NT2/D1 (cell line): ENCODE measurements at regions not wholly inside any gene's neighbourhood (a gene's known extent, or its start where the extent isn't known, plus 50 kb on each side); places are given as distances from the start of the nearest gene placed in this dataset.

Experiments
- DNase-seq: peaks from one replicate; pipeline ENCODE4 v3.0.0-alpha.2; 2011; ENCODE audit warnings: low read depth, low spot score
- H3K27me3 ChIP-seq: 2 replicates; pipeline ENCODE4 v1.6.0; 2011; ENCODE audit warnings: mild to moderate bottlenecking; ENCODE audit not compliant: insufficient read length, insufficient read depth
- H3K36me3 ChIP-seq: 2 replicates; pipeline ENCODE4 v1.6.1; 2011; ENCODE audit warnings: mild to moderate bottlenecking, low read length, mixed read lengths; ENCODE audit not compliant: insufficient read depth, insufficient read length
- H3K4me1 ChIP-seq: 2 replicates; pipeline ENCODE4 v1.5.1; 2011; ENCODE audit not compliant: insufficient read depth, insufficient read length
- H3K4me3 ChIP-seq: 2 replicates; pipeline ENCODE4 v1.5.1; 2011; ENCODE audit warnings: low read depth; ENCODE audit not compliant: insufficient read length
- H3K9ac ChIP-seq: 2 replicates; pipeline ENCODE4 v1.6.0; 2011; ENCODE audit warnings: low read depth; ENCODE audit not compliant: insufficient read length
- H3K9me3 ChIP-seq: 2 replicates; pipeline ENCODE4 v1.5.1; 2011; ENCODE audit warnings: mild to moderate bottlenecking, low read length; ENCODE audit not compliant: insufficient read depth
- SUZ12 ChIP-seq: IDR thresholded peaks from 2 replicates; pipeline ENCODE4 v1.6.1; 2011; ENCODE audit not compliant: insufficient read length, insufficient read depth; ENCODE audit errors: extremely low read depth
- YY1 ChIP-seq: IDR thresholded peaks from 2 replicates; pipeline ENCODE4 v1.6.1; 2011; ENCODE audit not compliant: insufficient read length, insufficient read depth
- ZNF274 ChIP-seq: IDR thresholded peaks from 2 replicates; pipeline ENCODE4 v1.6.1; 2011; ENCODE audit warnings: mild to moderate bottlenecking, low read depth, low read length

DNA sequence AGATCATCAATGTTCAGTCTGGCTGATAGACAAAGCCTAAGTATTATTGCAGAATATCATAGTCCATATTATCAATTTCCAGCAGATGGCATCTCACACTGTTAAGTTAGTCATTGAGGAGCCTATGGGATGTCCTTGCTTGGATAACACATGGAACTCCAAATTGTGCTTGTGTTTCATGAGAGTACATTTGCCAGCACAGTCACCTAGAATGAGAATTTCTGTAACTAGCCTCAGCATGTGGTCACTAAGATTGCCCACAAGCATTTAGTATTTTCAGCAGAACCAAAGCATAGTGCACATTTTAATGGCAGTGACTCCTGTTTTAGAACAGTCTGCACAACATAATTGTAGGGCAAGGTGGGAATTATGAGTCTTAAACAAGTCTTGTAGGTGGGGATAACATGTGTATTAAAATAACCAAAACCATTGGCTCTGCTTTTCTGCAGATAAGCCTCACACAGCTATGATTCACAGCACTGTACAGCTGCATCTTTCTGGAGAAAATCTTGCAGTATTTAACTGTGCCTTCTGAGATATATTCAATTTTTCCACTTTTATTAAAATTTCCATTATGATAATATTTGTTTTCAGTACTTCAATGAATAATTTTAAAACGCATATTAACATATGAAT lies 882.8 kb upstream of the SOX9 start:
- no peaks in the 10 kb centered on the region for H3K9me3 ChIP-seq
- H3K27me3 ChIP-seq, result no peaks in the 10 kb centered on the region
- no peak overlapping the region for H3K4me3 ChIP-seq
- H3K4me1 ChIP-seq, result no peaks in the 10 kb centered on the region
- no peak for DNase-seq
- no peak overlapping the region for H3K9ac ChIP-seq
- no peak for TF ChIP-seq ZNF274
- TF ChIP-seq SUZ12, result no peak
- TF ChIP-seq YY1, result no peak
- H3K36me3 ChIP-seq, result no peaks in the 10 kb centered on the region

DNA sequence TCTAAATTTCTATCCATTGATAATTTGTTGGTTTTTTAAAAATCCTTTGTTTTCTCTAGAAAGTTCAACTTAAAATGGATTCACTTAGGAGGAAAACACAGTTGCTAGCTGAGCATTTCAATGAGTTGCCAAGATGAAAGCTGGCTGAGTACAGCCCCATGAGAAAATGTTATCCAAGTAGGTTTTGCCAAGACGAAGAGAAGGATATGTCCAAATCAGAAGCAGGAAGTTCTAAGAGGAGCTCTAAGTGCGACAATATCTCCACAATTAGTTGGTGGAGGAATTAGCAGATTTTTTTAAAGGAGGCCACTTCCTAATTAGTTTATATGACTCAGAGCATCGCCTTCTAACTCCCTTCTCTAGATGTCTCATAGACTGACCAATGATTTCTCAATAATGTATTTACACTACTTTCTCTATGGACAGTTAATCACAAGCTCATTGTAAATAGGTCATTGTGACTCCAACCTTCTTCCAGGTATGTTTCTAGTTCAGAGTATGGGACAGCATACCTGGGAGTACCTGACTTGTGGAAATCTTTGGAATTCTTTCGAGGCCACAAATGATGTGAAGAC lies 873.3 kb upstream of the SOX9 start:
- Histone ChIP-seq H3K9me3 (no peaks in the 10 kb centered on the region), H3K36me3 (no peaks in the 10 kb centered on the region), H3K4me3 (no peak overlapping the region), H3K9ac (no peak overlapping the region), H3K27me3 (no peaks in the 10 kb centered on the region), H3K4me1 (no peaks in the 10 kb centered on the region)
- TF ChIP-seq YY1 (no peak), ZNF274 (no peak), SUZ12 (no peak)
- no peak for DNase-seq

DNA sequence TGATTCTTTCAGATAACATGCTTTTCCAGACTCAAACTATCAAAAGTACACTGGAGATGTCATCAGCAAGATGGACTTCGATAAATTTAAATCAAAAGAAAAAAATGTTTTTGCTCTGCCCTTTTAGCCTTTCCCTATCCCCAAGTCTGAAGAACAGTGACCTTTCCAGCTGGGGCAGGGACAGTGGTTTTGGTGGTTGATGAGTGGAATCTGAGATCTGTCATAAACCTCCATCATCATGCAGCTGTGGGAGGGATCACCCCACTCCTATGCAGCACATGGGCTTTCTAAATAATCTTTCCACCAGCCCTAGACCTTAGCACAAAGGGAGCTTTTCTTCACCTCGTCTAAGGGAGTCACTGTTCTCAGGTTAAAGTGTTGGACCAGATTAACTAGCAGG lies 869.5 kb upstream of the SOX9 start:
- Histone ChIP-seq H3K9me3 (no peaks in the 10 kb centered on the region), H3K36me3 (no peaks in the 10 kb centered on the region), H3K4me1 (no peaks in the 10 kb centered on the region), H3K9ac (no peak overlapping the region), H3K4me3 (no peak overlapping the region), H3K27me3 (no peaks in the 10 kb centered on the region)
- TF ChIP-seq YY1, result no peak
- no peak for TF ChIP-seq ZNF274
- no peak for TF ChIP-seq SUZ12
- DNase-seq, result no peak

DNA sequence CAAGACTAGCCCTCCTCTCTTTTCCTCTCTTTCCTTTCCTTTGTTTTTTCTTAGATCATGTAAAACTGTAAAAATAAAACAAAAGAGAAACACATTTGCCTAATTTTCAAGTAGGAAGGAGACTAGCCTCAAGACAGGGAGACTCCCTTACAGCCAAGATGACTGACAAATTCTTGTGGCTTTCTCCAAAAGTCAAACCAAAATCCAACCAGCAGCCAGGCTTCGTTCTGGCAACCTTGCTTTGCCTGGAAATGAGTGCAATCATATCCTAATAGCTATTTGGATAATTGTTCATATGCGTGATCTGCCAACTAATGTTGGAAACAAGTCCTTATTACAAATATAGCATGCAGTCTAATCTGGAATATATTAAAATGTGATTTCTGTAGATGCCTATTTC lies 868.9 kb upstream of the SOX9 start:
- no peak for DNase-seq
- TF ChIP-seq ZNF274, result no peak
- TF ChIP-seq YY1, result no peak
- no peak for TF ChIP-seq SUZ12
- no peaks in the 10 kb centered on the region for H3K9me3 ChIP-seq
- H3K27me3 ChIP-seq, result no peaks in the 10 kb centered on the region
- H3K4me1 ChIP-seq, result no peaks in the 10 kb centered on the region
- H3K36me3 ChIP-seq, result no peaks in the 10 kb centered on the region
- no peak overlapping the region for H3K9ac ChIP-seq
- H3K4me3 ChIP-seq, result no peak overlapping the region

DNA sequence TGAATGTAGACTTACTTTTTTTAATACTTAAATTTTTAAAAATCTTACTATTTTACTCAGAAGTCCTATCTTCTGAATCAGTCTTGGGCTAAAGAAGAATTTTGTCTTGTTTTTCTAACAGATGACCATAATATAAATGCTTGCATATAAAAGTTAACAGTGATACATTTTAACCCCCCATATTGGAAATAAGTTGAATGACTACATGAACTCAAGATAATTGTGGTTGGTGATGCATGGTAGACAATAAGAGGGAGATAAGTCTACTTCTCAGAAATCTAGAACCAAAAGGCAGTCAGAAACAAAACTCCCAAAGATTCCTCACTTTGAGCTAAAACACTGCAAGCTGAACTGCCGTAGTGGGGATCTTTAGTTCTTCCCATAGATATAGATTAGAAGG lies 868.4 kb upstream of the SOX9 start:
- Histone ChIP-seq H3K4me1 (no peaks in the 10 kb centered on the region), H3K36me3 (no peaks in the 10 kb centered on the region), H3K4me3 (no peak overlapping the region), H3K27me3 (no peaks in the 10 kb centered on the region), H3K9ac (no peak overlapping the region), H3K9me3 (no peaks in the 10 kb centered on the region)
- TF ChIP-seq YY1 (no peak), ZNF274 (no peak), SUZ12 (no peak)
- DNase-seq, result no peak

DNA sequence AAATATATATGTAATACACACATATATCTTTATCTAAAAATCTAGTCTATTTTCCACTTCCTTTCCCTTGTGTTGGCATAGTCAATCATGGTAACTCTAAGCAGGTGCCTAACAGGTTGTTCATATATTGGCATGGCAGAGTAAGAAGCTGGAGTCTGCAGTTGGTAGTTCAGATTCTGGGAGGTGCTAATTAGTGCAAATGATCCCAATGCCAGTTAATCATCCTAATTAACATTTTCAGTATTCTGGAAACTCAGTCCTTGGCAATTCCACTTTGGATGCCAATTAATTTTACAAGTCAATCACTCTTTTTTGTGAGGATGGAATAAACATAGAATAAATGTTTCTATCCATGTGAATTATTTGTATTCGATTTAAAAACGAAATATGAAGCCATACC lies 863.7 kb upstream of the SOX9 start:
- no peak for DNase-seq

DNA sequence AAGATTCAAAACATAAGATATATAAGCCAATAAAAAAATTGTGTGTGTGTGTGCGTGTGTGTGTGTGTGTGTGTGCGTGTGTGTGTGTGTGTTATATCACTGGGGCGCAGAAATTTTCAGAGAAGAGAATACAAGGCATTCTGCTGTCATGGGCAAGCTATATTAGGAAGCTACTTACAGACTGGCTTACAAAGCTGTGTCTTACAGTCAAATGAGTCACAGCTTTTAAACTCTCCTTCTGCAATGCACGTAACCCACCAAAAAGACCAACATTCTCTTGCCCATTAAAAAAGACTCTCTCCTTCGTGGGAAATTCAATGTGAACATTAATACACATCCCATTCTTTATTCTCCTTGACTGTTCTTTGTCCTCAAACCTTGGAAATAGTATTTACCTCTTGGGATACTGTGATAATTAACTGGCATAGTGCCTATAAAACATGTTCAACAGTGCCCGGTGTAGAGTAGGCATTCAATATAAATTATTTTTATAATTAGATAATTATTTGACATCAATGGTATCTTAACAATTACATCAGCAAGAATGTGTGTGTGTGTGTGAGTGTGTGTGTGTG lies 860.4 kb upstream of the SOX9 start:
- no peak overlapping the region for H3K9ac ChIP-seq
- TF ChIP-seq YY1, result no peak
- TF ChIP-seq SUZ12, result no peak
- no peak for TF ChIP-seq ZNF274
- no peaks in the 10 kb centered on the region for H3K9me3 ChIP-seq
- no peaks in the 10 kb centered on the region for H3K4me1 ChIP-seq
- no peaks in the 10 kb centered on the region for H3K27me3 ChIP-seq
- DNase-seq, result no peak
- H3K36me3 ChIP-seq, result no peaks in the 10 kb centered on the region
- H3K4me3 ChIP-seq, result no peak overlapping the region

More for the DNA sequence above, 863.7 kb upstream of the SOX9 start:
- Histone ChIP-seq H3K4me3 (no peak overlapping the region), H3K4me1 (no peaks in the 10 kb centered on the region), H3K27me3 (no peaks in the 10 kb centered on the region), H3K9ac (no peak overlapping the region), H3K36me3 (no peaks in the 10 kb centered on the region), H3K9me3 (no peaks in the 10 kb centered on the region)
- TF ChIP-seq ZNF274 (no peak), SUZ12 (no peak), YY1 (no peak)
